DMS153 treated with DMSO at 0.1 percent for 48 hours (cell line): ENCODE measurements at regions not wholly inside any gene's neighbourhood (a gene's known extent, or its start where the extent isn't known, plus 50 kb on each side); places are given as distances from the start of the nearest gene placed in this dataset.

Source experiments
- DNase-seq: peaks from one replicate; lab custom pipeline; 2025; ENCODE audit not compliant: unreplicated experiment; lab: John Stamatoyannopoulos, UW

DNA sequence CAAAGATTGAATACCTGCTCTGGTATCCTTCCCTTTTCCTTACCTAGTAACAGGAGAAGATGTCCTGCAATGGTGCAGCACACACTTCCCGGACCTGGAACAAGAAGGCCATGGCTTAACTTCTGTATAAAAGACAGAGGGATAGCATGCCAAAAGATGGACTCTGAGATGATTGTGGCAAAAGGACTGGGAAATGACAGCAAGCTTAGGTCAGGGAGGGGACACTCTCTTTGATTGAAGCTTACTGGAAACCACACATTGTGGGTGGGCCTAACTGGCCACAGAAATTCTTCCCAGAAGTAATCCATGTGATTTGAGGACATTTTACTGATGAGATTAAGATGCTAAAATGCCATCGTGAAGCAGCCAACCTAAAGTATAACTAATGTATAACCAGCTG, 71.0 kb upstream of the OTUD4 start:
- no peak for DNase-seq

DNA sequence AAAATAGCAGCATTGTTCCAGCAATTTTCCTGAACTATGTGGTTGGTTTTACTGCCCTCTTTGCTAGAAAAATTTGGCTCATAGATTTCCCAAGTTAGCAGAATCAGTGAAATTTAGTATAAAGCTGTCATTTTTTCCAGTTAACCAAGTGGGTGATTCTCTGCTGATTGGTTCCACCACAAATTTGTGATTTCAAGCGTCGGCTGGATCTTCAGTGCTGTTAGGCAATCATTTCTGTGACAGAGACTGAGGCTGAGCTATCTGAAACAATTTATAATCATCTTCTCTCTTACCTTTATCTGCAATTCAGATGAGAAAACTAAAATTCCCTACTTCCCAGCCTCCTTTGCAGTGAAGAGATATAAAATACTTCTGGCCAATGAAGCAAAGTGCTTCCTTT, 68.6 kb upstream of the OTUD4 start:
- DNase-seq: no peak

DNA sequence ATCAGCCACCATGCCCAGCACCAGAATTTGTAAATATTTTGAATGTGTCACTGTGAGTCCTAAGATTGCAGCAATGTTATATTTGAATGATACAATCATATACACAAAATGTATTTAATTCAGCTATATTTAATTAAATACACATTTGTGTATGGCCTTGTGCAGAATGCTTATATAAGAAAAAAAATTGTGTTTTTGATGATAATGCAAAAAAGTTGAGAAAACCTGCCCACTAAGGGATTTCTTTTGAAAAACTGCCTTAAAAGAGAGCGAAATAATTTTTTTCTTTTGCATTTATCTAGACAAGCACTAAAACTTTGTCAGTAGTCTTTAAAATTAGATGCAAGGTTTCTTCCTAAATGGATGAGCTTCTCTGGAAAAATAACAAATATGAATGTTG, 68.1 kb upstream of the OTUD4 start:
- DNase-seq: no peak

DNA sequence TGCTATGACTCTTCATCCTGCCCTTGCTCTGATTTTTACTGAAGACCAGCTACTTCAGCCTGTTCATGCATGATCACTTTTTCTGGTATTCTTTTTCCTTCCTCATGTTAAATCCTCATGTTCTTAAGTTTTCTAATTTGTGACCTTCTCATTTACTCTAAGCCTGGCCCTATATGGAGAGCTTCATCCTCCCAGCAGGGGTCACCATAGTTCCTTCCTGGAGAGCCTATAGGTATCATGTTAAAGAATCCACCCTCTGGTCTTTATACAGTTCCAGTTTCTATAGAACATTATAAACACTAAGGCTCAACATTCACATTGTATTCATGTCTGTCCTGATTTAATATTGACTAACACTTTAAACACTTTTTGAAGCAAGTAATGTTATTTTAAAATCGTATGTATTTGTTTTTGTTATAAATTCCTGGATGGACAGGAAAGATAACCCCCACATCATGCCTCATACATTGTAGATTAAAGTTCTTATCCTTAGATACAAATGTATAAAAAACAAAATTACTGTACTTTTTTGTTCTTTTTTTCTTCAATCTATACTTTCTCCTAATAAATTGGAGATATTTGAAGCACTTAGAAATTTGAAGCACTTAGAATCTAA, 53.8 kb upstream of the OTUD4 start:
- DNase-seq: peak; percentile 54

DNA sequence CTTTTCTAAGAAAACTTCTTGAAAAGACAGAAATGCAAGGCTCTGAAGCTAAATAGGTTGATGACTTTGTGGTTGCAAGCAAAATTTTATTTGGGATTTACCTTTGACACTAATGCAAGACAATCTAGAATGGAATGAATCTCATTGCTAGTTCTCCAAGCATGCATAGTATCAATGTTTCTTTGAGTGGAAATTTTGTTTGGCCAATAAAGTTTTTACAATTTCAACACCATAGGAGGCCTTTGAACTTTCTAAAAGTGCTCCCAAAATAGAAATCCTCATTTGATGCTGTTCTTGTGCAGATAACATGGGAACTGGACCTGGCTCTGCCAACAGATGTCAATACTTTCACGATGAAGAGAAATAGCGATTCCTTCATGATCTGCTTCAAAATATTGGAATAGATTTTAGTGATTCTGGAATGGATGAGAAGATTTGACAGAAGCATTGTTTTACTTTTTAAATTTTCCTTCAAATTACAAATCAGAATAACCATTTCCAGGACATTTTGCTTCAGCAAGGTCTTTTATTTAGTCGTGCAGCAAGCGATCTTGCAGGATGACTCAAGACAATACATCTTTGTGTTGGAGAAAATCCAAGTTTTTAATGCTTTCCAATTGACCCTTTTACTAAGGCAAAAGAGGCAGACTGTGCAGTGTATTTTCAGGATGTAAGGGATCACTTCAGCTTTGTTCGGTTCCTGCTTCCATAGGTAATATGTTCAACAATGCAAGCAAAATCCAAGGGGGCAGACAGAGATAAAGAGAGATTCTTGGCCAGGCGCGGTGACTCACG, 51.7 kb upstream of the OTUD4 start:
- no peak for DNase-seq

DNA sequence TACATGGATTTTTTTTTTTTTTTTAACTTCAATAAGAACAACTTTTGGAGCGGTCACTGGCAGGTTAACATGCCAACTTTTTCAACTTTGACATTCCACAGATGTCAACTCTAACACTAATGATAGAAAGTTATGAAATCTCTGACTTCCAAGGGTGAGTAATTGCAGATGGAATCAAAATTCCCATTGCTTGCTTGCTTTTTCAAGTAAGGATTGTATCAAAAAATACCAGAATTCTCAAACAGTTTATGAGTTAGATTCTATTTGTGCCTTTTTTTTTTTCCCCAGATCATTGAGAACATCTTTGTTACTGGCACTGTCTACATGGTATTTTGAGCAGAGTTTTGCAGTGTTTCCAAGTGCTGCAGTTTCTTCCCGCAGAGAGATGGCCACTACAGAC, 50.3 kb upstream of the OTUD4 start:
- no peak for DNase-seq
